Astrocyte of the cerebellum (primary cell): ENCODE measurements at regions not wholly inside any gene's neighbourhood (a gene's known extent, or its start where the extent isn't known, plus 50 kb on each side); places are given as distances from the start of the nearest gene placed in this dataset.

Source experiments
- DNase-seq: peaks from one replicate; pipeline ENCODE4 v3.0.0-alpha.2; 2011; ENCODE audit warnings: low read depth
- H3K4me3 ChIP-seq: 2 replicates; pipeline ENCODE4 v1.5.1; 2011; ENCODE audit warnings: mild to moderate bottlenecking, low read depth, low read length, moderate library complexity
- in situ Hi-C: cut with HindIII; loops from 2 replicates; pipeline ENCODE4 v1.10.0; 2017; ENCODE audit warnings: low sequenced_read_pairs
- TF ChIP-seq, protein P1 (sequence below): IDR thresholded peaks from 2 replicates; pipeline ENCODE4 v1.5.1; 2012; ENCODE audit warnings: low read length, low read depth, moderate library complexity, mild to moderate bottlenecking; ENCODE audit errors: missing control alignments

GRCh38 chr20:57056651-57057050 is 209.8 kb downstream of the BMP7 start:
- no peak overlapping the region for H3K4me3 ChIP-seq
- no peak for DNase-seq
- TF ChIP-seq, protein P1, sequence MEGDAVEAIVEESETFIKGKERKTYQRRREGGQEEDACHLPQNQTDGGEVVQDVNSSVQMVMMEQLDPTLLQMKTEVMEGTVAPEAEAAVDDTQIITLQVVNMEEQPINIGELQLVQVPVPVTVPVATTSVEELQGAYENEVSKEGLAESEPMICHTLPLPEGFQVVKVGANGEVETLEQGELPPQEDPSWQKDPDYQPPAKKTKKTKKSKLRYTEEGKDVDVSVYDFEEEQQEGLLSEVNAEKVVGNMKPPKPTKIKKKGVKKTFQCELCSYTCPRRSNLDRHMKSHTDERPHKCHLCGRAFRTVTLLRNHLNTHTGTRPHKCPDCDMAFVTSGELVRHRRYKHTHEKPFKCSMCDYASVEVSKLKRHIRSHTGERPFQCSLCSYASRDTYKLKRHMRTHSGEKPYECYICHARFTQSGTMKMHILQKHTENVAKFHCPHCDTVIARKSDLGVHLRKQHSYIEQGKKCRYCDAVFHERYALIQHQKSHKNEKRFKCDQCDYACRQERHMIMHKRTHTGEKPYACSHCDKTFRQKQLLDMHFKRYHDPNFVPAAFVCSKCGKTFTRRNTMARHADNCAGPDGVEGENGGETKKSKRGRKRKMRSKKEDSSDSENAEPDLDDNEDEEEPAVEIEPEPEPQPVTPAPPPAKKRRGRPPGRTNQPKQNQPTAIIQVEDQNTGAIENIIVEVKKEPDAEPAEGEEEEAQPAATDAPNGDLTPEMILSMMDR, result no peak
- in situ Hi-C loops, result no loop called here

GRCh38 chr20:57059055-57059596 is 207.3 kb downstream of the BMP7 start:
- no peak overlapping the region for H3K4me3 ChIP-seq
- no peak for DNase-seq
- in situ Hi-C loops, result no loop called here
- TF ChIP-seq, protein P1, result no peak

DNA sequence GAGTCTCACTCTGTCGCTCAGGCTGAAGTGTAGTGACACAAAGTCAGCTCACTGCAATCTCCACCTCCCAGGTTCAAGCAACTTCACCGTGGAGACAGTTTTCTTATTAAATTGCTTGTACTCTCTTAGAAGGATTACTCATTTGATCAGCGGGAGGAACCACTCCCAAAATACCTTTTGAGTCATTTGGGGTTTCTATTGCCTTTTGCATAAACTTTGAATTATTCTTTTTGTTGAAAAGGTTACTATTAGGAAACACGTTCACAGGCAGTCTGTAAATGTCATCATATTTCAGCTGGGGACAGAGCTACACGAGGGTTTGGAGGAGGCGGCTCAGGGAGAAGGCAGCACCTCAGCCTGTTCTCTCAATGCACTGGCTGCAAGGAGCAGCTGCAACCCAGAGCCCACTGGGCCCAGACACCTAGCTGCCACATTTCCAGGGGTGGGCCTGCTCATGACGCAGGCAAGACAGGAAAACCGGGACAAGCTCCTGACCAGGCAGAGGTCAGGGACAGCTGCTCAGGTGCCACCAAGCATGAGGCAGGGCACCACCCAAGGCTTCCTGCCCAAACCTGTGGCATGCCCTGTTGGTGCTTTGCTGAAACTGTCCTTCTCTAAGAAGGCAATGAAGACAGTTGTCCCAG is 205.9 kb downstream of the BMP7 start:
- no peak overlapping the region for H3K4me3 ChIP-seq
- no peak for DNase-seq
- in situ Hi-C loops, result no loop called here
- TF ChIP-seq, protein P1, result no peak

DNA sequence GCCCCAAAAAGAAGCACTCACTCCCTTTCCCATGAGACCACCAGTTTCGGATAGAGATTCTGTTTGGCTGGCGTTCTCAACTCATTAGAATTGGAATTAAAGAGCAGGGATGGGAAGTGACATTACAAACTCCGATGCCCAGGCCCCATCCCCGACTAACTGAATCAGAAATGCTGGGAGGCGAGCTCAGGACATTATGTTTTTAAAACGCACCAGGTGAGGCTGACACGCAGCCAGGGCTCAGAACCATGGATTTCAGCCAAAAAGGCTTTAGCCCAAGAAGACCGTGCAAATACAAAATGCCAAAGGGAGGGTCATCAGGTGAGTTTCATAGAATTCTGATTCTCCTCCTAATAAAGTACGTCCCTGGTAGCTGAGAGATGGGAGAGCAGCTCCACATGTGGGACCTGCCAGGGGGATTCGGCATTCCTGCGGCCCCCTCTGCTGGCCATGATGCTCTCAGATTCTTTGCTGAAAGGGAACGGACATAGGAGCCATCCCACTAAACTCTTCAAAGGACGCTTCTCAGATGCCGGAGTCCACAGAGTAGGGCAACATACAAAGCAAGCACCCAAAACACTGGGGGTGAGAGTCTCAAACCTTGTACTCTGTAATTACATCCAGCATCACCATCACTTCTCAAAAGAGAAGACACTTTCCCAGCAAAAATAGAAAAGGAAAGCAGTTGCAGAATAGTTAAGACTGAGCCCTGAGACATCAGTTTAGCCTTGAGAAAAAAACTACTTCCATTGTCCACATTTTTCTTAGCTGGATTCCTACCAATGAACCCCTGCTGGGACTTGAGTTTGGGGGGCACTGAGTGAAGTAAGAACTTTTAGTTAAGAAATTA is 205.2 kb downstream of the BMP7 start:
- TF ChIP-seq, protein P1, result peak; percentile 80
- no peak for DNase-seq
- no peak overlapping the region for H3K4me3 ChIP-seq
- in situ Hi-C loops, result no loop called here

DNA sequence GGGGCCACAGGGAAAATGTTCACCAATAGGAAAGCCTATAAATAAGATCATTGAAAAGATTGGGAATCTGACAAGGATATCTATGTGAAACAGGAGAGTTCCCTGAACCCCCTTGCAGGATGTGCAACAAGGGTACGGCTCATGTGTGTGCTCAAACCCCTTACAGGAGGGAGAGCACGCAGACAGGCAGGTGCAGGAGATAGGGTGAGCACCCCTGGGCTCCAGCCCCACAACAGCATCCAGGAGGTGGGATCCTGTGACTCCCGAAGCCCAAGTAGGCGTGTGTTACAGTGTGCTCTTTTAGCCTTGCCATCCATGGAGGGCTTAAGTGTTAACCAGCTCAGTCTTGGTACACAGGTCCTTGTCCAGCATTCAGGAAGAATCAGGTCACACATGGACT is 204.2 kb downstream of the BMP7 start:
- H3K4me3 ChIP-seq, result no peak overlapping the region
- in situ Hi-C loops, result no loop called here
- DNase-seq, result no peak
- TF ChIP-seq, protein P1, result no peak

- TF ChIP-seq, protein P1, result no peak
- H3K4me3 ChIP-seq, result no peak overlapping the region
- no peak for DNase-seq
- in situ Hi-C loops, result no loop called here
Measured at GRCh38 chr20:57062696-57063270, 203.7 kb downstream of the BMP7 start.
